IMR-90 (cell line): ENCODE measurements at regions not wholly inside any gene's neighbourhood (a gene's known extent, or its start where the extent isn't known, plus 50 kb on each side); places are given as distances from the start of the nearest gene placed in this dataset.

Experiments
- BHLHE40 ChIP-seq: fragments of 150-350 bp; IDR thresholded peaks from 2 replicates; pipeline ENCODE4 v1.6.1; 2016; ENCODE audit warnings: mild to moderate bottlenecking, low read depth, low read length
- CEBPB ChIP-seq: IDR thresholded peaks from 2 replicates; pipeline ENCODE4 v1.6.1; 2012; ENCODE audit warnings: low read depth, low read length, improper control_type of control experiment
- CHD1 ChIP-seq: IDR thresholded peaks from 2 replicates; pipeline ENCODE4 v1.6.1; 2012; ENCODE audit warnings: low read depth, low read length, improper control_type of control experiment
- FOS ChIP-seq: fragments of 150-350 bp; IDR thresholded peaks from 2 replicates; pipeline ENCODE4 v1.6.1; 2016; ENCODE audit warnings: low read depth, low read length
- MAZ ChIP-seq: IDR thresholded peaks from 2 replicates; pipeline ENCODE4 v1.6.1; 2012; ENCODE audit warnings: low read depth, mild to moderate bottlenecking, low read length, improper control_type of control experiment, moderate library complexity, borderline replicate concordance
- MXI1 ChIP-seq: IDR thresholded peaks from 2 replicates; pipeline ENCODE4 v1.6.1; 2012; ENCODE audit warnings: low read depth, mild to moderate bottlenecking, low read length, moderate library complexity, borderline replicate concordance
- POLR2A ChIP-seq: IDR thresholded peaks from 2 replicates; pipeline ENCODE4 v1.6.1; 2012; ENCODE audit warnings: mild to moderate bottlenecking, low read depth, low read length
- RAD21 ChIP-seq: IDR thresholded peaks from 2 replicates; pipeline ENCODE4 v1.6.1; 2012; ENCODE audit warnings: low read length, improper control_type of control experiment
- RCOR1 ChIP-seq: IDR thresholded peaks from 2 replicates; pipeline ENCODE4 v1.6.1; 2012; ENCODE audit warnings: mild to moderate bottlenecking, low read length, improper control_type of control experiment; ENCODE audit not compliant: insufficient replicate concordance
- RFX5 ChIP-seq: IDR thresholded peaks from 2 replicates; pipeline ENCODE4 v1.8.0; 2012; ENCODE audit warnings: low read depth, mild to moderate bottlenecking, low read length, moderate library complexity
- SMC3 ChIP-seq: fragments of 150-350 bp; IDR thresholded peaks from 2 replicates; pipeline ENCODE4 v1.6.1; 2016; ENCODE audit warnings: low read depth, mild to moderate bottlenecking, antibody characterized with exemption, low read length, moderate library complexity
- USF2 ChIP-seq: fragments of 150-350 bp; IDR thresholded peaks from 2 replicates; pipeline ENCODE4 v1.6.1; 2017; ENCODE audit warnings: mild to moderate bottlenecking, antibody characterized with exemption, low read length, low read depth
- TF ChIP-seq, protein P1 (sequence below): conservative IDR thresholded peaks from 2 replicates; pipeline ENCODE4 v1.5.1; 2012; ENCODE audit warnings: mild to moderate bottlenecking, low read depth, low read length, improper control_type of control experiment
- TF ChIP-seq, protein P2 (sequence below): fragments of 150-350 bp; IDR thresholded peaks from 2 replicates; pipeline ENCODE4 v1.6.1; 2016; ENCODE audit warnings: low read depth, mild to moderate bottlenecking, low read length, moderate library complexity, borderline replicate concordance

GRCh38 chr3:6228958-6229683 lies 631.8 kb upstream of the GRM7 start:
- TF ChIP-seq, protein P1, sequence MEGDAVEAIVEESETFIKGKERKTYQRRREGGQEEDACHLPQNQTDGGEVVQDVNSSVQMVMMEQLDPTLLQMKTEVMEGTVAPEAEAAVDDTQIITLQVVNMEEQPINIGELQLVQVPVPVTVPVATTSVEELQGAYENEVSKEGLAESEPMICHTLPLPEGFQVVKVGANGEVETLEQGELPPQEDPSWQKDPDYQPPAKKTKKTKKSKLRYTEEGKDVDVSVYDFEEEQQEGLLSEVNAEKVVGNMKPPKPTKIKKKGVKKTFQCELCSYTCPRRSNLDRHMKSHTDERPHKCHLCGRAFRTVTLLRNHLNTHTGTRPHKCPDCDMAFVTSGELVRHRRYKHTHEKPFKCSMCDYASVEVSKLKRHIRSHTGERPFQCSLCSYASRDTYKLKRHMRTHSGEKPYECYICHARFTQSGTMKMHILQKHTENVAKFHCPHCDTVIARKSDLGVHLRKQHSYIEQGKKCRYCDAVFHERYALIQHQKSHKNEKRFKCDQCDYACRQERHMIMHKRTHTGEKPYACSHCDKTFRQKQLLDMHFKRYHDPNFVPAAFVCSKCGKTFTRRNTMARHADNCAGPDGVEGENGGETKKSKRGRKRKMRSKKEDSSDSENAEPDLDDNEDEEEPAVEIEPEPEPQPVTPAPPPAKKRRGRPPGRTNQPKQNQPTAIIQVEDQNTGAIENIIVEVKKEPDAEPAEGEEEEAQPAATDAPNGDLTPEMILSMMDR, result no peak
- TF ChIP-seq CHD1 (no peak), POLR2A (no peak), RCOR1 (no peak), RFX5 (no peak), MXI1 (no peak), BHLHE40 (no peak), MAZ (no peak), SMC3 (no peak), CEBPB (no peak), FOS (no peak), USF2 (no peak), RAD21 (no peak)
- TF ChIP-seq, protein P2, sequence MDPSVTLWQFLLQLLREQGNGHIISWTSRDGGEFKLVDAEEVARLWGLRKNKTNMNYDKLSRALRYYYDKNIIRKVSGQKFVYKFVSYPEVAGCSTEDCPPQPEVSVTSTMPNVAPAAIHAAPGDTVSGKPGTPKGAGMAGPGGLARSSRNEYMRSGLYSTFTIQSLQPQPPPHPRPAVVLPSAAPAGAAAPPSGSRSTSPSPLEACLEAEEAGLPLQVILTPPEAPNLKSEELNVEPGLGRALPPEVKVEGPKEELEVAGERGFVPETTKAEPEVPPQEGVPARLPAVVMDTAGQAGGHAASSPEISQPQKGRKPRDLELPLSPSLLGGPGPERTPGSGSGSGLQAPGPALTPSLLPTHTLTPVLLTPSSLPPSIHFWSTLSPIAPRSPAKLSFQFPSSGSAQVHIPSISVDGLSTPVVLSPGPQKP, result no peak
